GM12891 (cell line): ENCODE measurements at regions not wholly inside any gene's neighbourhood (a gene's known extent, or its start where the extent isn't known, plus 50 kb on each side); places are given as distances from the start of the nearest gene placed in this dataset.

Experiments
- POLR2A ChIP-seq: IDR thresholded peaks from 2 replicates; pipeline ENCODE4 v1.6.1; 2011; ENCODE audit warnings: low read depth, low read length, control low read depth
- POLR2AphosphoS5 ChIP-seq: IDR thresholded peaks from 2 replicates; pipeline ENCODE4 v1.6.1; 2011; ENCODE audit warnings: low read depth, low read length, control low read depth
- TAF1 ChIP-seq: IDR thresholded peaks from 2 replicates; pipeline ENCODE4 v1.6.1; 2011; ENCODE audit warnings: low read depth, low read length, control low read depth

- TF ChIP-seq TAF1 (no peak), POLR2AphosphoS5 (no peak), POLR2A (no peak)
Observed at GRCh38 chr7:115869801-115870200, 160.8 kb downstream of the TFEC start.
